Activated CD8-positive, alpha-beta memory T cell treated with anti-CD3 and anti-CD28 coated beads, Interleukin-2, amount 10 ng/mL, durations not matched to agents 7 days and 5 days (primary cell): ENCODE measurements at regions not wholly inside any gene's neighbourhood (a gene's known extent, or its start where the extent isn't known, plus 50 kb on each side); places are given as distances from the start of the nearest gene placed in this dataset.

Experiments
- ATAC-seq: fragments of 150-1000 bp; cut with Tn5 transposase; one replicate; pipeline ENCODE4 v1.10.0; 2021; ENCODE audit warnings: moderate library complexity
- CTCF ChIA-PET: fragments of 350-600 bp; sonication (Branson Sonifier 250); formaldehyde crosslinking; loops from one replicate; lab custom pipeline; 2021; ENCODE audit warnings: antibody characterized with exemption; lab: Charles Lee
- DNase-seq: peaks from one replicate; pipeline ENCODE4 v3.0.0-alpha.2; 2020
- H3K27ac Mint-ChIP-seq: one replicate; pipeline ENCODE4 v1.8.0; 2021; ENCODE audit warnings: mild to moderate bottlenecking, mixed read lengths
- H3K27me3 Mint-ChIP-seq: one replicate; pipeline ENCODE4 v1.8.0; 2021; ENCODE audit warnings: mixed read lengths
- H3K36me3 Mint-ChIP-seq: one replicate; pipeline ENCODE4 v1.8.0; 2021; ENCODE audit warnings: mild to moderate bottlenecking, mixed read lengths
- H3K4me1 Mint-ChIP-seq: one replicate; pipeline ENCODE4 v1.8.0; 2021; ENCODE audit warnings: mixed read lengths
- H3K4me3 Mint-ChIP-seq: one replicate; pipeline ENCODE4 v1.8.0; 2021; ENCODE audit warnings: mild to moderate bottlenecking, moderate library complexity, mixed read lengths
- H3K9me3 Mint-ChIP-seq: one replicate; pipeline ENCODE4 v1.8.0; 2022; ENCODE audit warnings: low read depth, mixed read lengths

DNA sequence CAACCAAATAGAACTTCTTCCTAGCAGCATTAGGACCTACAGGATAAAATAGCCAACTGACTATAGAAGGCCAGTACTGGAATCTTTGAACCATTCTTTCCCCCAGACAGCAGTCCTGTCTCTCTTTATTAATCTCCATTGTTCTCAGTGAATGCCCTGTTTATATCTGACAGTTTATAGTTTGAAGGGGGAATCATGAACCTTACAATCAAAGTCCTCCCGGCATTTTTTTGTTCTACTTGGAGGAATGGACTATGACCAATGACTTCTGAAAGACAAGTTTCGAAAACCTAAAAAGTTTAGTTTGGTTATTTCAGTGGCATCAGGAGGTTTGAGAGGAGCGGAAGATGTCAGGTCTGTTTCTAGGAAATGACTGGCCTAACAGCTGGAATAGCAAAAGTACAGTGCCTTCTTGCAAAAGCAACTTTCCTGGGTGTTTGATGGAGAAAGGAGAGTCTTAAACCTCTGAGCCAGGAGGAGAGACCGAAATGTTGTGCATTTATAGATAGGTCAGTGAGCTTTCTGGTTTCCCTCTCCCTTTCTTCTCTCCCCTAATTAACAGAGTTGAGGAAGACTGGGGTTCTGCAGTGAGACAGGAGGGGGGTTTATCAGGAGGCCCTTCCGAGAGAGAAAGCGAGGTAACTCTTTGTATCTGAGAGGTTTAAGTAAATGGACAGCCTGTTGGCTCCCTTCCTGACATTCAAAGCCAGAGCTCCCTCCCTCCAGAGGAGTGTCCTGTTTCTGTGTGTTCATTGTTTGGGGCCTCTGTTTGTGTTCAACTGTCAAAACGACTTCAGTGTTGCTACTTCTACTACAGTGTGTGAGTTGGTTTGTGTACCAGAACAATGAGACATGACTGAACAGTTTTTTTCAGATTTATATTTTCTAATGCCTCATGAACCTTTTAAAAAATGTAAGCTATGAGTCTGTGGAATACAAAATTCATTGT is 383.0 kb upstream of the RARB start:
- Mint-ChIP-seq H3K4me1 (no peaks in the 10 kb centered on the region), H3K27ac (no peak overlapping the region), H3K9me3 (peaks cover 3% of the 10 kb centered on the region), H3K36me3 (no peaks in the 10 kb centered on the region), H3K4me3 (no peak overlapping the region), H3K27me3 (no peaks in the 10 kb centered on the region)
- ATAC-seq = no peak
- DNase-seq = no peak
- CTCF ChIA-PET = no interaction called here

DNA sequence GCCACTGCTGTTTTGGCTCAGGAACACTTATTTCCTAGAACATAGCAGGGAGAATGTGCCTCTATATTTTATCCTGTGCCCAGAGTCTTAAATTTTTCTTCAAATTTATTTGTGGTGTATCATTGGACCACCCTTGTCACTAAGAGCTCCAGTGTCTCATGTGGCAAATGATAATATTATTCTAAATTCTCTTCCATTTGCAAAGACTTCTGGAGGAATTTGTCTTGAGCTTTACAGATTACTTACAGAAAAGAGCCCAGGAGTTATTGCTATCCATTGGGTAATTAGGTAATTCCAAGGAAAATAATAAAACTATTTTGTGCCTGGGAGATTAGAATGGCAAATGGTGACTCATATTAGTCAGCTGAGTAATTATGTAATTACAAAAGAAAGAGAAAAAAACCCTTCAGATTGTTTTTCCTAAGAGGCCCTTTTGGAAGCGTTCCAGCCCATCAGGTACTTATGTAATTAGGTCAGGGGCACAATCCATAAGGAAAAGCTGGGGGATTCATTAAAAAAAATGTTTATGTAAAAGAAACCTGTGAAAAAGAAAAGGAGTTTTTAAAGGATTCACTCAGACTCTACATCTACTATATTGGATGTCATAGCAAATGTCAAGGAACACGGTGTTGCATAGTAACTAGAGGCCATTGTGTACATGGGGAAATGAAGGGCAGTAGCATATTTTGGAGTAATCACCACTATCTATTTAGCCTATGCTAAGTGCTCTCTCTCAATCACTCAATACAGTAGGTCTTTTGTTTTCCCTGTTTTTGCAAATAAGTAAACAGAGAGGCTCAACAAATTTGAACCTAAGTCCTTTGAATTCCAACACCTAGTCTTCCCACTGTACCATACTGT is 380.9 kb upstream of the RARB start:
- H3K4me3 Mint-ChIP-seq = no peak overlapping the region
- no peaks in the 10 kb centered on the region for H3K4me1 Mint-ChIP-seq
- H3K27ac Mint-ChIP-seq = no peak overlapping the region
- H3K9me3 Mint-ChIP-seq = peaks cover 3% of the 10 kb centered on the region
- DNase-seq (no peak), ATAC-seq (no peak)
- H3K36me3 Mint-ChIP-seq = no peaks in the 10 kb centered on the region
- no peaks in the 10 kb centered on the region for H3K27me3 Mint-ChIP-seq
- CTCF ChIA-PET = no interaction called here

DNA sequence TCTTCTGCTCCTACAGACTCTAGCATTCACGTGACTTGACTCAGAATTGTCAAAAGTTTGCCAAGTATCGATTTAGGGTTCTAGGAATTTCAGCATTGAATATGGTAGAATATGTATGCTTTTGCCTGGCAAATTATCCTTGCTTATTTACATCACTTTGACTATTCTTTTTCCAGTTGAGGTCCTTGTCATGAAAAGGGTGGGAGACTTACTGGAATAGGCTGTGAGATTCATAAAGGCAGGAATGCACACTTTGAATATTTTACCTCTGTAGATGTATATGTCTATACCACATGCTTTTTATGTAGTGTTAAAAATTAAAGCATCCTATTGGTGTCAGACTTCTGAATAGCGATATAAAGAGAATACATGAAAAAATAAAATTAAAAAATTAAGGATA is 378.8 kb upstream of the RARB start:
- CTCF ChIA-PET = no interaction called here
- Mint-ChIP-seq H3K27ac (no peak overlapping the region), H3K36me3 (no peaks in the 10 kb centered on the region), H3K4me3 (no peak overlapping the region), H3K4me1 (no peaks in the 10 kb centered on the region), H3K27me3 (no peaks in the 10 kb centered on the region), H3K9me3 (peaks cover 3% of the 10 kb centered on the region)
- ATAC-seq (no peak), DNase-seq (no peak)

DNA sequence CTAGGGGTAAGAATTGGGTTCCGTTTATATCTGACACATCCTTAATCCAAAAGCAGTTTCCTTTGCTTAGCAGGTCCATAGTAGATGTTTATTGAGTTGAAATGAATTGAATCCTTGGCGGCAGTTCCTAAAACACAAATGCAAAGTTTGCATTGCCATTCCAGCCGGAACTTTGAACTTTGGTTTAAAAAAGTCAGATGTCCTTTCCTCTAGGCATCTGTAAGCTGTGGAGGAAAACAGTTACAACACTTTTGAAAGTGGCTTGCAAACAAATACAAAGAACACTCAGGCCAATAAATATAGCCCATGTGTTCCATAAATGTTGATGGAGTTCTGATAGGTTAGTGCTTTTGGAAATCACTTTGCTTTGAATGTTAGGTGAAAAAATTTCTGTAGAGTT is 374.7 kb upstream of the RARB start:
- no peaks in the 10 kb centered on the region for H3K36me3 Mint-ChIP-seq
- no peak overlapping the region for H3K4me3 Mint-ChIP-seq
- CTCF ChIA-PET = no interaction called here
- ATAC-seq (no peak), DNase-seq (no peak)
- no peak overlapping the region for H3K27ac Mint-ChIP-seq
- no peaks in the 10 kb centered on the region for H3K27me3 Mint-ChIP-seq
- no peaks in the 10 kb centered on the region for H3K4me1 Mint-ChIP-seq
- H3K9me3 Mint-ChIP-seq = peaks cover 3% of the 10 kb centered on the region

DNA sequence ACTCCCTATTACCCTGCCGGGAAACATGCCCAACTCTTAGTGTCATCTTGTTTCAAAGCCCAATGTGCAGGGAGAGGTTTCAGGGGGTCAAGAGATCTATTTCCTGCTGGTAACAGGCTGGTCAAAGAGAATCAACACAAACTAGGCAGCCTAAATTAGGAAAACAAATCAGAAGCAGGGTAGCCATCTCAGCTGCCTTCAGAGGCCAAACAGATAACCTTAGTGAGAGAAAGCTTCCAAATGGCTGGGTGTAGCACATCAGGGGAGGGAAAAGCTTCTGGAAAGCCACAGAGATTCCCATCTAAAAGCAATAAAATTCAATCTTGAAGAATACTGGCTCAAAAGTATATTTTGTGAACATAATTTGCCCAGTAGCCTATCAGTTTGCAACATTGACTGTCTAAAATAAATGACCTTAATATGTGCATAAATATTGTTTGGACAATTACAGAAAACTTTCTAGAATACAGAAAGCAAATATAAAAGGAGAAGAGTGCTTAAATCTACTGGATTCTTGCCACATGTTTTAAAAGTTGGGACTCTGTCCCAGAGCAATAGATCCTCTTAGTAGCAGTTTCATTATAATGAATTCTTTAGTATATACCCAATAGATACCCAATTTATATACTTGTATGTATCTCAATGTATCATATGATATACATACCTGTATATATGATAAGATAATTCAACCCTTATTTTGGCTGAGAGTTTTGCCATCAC is 371.9 kb upstream of the RARB start:
- Mint-ChIP-seq H3K27ac (no peak overlapping the region), H3K4me3 (no peak overlapping the region), H3K27me3 (no peaks in the 10 kb centered on the region), H3K4me1 (no peaks in the 10 kb centered on the region), H3K9me3 (no peaks in the 10 kb centered on the region), H3K36me3 (no peaks in the 10 kb centered on the region)
- CTCF ChIA-PET = no interaction called here
- ATAC-seq = no peak
- DNase-seq = no peak

DNA sequence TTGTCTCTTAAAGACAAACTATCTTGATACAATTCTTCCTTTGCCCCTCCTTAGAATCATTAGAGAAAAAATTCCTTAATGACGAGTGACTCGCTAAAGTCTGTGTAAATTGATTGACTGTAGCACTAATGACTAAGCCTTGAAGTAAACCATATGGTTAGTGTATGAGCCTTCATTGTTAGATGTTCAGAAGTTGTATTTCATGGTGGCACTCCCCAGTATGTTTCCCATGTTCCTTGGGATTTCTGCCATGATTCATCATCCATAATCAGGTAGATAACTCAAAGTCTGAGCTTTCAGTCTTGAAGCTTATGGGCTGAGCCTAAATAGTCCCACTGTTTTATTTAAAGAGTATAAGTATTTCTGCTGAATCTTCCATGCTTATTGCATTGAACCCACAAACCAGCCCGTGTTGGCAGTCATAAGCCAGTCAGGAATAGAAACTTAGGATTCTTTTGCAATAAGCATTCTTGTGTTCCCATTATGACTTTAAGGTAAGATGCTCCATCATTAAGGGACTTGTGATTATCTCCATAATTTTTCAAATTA is 371.2 kb upstream of the RARB start:
- no peak overlapping the region for H3K4me3 Mint-ChIP-seq
- H3K4me1 Mint-ChIP-seq = no peaks in the 10 kb centered on the region
- no peaks in the 10 kb centered on the region for H3K9me3 Mint-ChIP-seq
- ATAC-seq = no peak
- CTCF ChIA-PET = no interaction called here
- no peak overlapping the region for H3K27ac Mint-ChIP-seq
- no peaks in the 10 kb centered on the region for H3K36me3 Mint-ChIP-seq
- H3K27me3 Mint-ChIP-seq = no peaks in the 10 kb centered on the region
- DNase-seq = no peak

DNA sequence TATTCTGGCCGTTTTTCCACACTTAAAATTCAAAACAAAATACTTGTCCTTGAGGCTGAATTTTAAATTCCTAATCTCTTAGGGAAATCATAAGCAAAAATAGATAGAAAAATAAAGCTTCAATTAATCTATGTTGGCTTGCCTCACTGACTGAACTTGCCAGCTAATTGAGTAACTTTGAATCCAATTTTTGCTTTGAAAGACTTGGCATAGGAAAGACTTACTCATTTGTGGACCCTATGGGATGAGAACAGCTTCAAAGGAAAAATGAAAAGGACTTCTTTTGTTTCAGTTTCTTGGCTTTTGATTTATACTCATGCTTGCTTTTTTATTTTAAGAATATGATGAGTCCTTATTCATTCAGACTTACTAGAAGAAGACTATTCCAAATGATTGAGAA is 370.7 kb upstream of the RARB start:
- Mint-ChIP-seq H3K4me3 (no peak overlapping the region), H3K27ac (no peak overlapping the region), H3K36me3 (no peaks in the 10 kb centered on the region), H3K9me3 (no peaks in the 10 kb centered on the region), H3K27me3 (no peaks in the 10 kb centered on the region), H3K4me1 (no peaks in the 10 kb centered on the region)
- DNase-seq = no peak
- ATAC-seq = no peak
- CTCF ChIA-PET = no interaction called here

DNA sequence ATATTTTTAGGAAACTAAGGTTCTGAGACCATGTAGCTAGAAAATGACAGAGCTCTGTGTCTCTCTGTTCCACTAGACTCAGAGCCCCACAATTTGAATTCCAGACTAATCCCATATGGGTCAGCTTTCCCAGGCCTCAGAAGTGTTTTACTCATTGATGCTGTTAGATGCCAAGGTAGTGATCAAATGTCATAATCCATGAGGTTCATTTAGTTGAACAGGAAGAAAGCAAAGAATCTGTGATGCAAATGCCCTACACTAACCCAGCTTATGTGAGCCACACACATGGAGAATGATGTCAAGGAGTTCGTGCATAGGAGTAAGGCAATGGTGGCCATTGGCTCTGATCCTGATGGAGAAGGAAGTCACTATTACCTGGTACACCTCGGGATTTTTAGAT is 363.4 kb upstream of the RARB start:
- no peak for DNase-seq

DNA sequence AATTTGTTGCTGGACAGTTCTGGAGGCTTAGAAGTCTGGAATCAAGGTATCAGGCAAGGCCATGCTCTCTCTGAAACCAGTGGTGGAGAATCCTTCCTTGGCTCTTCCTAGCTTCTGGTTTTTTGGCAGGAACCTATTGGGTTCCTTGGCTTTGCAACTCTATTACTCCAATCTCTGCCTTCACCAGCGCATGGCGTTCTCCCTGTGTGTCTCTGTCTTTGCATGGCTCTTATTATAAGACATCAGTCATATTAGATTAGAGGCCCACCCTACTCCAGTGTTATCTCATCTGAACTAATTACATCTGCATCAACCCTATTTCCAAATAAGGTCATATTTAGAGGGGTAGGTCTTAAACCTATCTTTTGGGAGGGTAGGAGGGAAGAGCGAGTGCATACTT is 358.1 kb upstream of the RARB start:
- DNase-seq (no peak), ATAC-seq (no peak)
- Mint-ChIP-seq H3K4me3 (no peak overlapping the region), H3K36me3 (no peaks in the 10 kb centered on the region), H3K27ac (no peak overlapping the region), H3K9me3 (peaks cover 10% of the 10 kb centered on the region), H3K4me1 (no peaks in the 10 kb centered on the region), H3K27me3 (no peaks in the 10 kb centered on the region)
- CTCF ChIA-PET = no interaction called here

More for the DNA sequence above, 363.4 kb upstream of the RARB start:
- Mint-ChIP-seq H3K9me3 (peaks cover 3% of the 10 kb centered on the region), H3K27ac (no peak overlapping the region), H3K36me3 (no peaks in the 10 kb centered on the region), H3K27me3 (no peaks in the 10 kb centered on the region), H3K4me3 (no peak overlapping the region), H3K4me1 (no peaks in the 10 kb centered on the region)
- ATAC-seq = no peak
- CTCF ChIA-PET = no interaction called here

DNA sequence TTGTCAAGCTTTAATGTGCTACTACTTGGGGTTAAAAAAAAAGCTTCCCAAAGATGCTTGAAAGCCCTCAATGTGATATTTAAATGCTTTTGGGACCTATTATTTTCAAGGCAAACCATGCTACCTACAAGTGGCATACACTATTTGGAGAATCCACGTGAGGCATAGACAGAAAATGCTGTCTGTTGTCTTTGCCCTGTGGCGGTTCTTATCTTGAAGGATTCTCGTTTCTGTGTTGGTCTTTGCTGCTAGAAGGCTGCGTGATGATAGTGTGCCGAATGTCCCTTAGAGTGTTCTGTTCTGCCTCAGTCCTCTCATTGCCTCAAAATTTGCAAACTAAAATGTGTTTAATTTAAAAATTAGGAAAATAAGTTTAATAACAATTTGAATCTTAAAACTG is 356.2 kb upstream of the RARB start:
- Mint-ChIP-seq H3K36me3 (no peaks in the 10 kb centered on the region), H3K27me3 (no peaks in the 10 kb centered on the region), H3K4me1 (no peaks in the 10 kb centered on the region), H3K9me3 (peaks cover 7% of the 10 kb centered on the region), H3K27ac (no peak overlapping the region), H3K4me3 (no peak overlapping the region)
- ATAC-seq (no peak), DNase-seq (no peak)
- CTCF ChIA-PET = no interaction called here

DNA sequence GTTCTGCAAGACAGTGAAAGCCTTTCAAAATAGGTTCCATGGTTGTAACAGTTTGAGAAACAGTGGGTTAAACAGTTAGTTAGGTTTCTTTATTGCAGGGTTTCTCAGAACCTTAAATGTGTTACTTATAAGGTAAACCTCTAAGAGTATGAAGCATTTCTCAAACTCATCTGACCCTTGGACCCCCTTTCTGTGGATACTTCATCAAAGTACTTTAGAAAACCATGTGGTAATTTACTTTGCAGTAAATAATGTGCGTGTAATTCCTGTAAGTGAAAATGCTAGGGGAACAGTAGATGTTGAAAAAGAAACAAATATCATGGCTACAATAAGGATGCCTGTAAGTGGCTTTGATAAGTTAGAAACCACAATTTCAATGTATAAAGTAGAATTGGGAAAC is 354.6 kb upstream of the RARB start:
- Mint-ChIP-seq H3K4me3 (no peak overlapping the region), H3K36me3 (no peaks in the 10 kb centered on the region), H3K9me3 (peaks cover 7% of the 10 kb centered on the region), H3K4me1 (no peaks in the 10 kb centered on the region), H3K27me3 (no peaks in the 10 kb centered on the region), H3K27ac (no peak overlapping the region)
- ATAC-seq = no peak
- CTCF ChIA-PET = no interaction called here
- no peak for DNase-seq

DNA sequence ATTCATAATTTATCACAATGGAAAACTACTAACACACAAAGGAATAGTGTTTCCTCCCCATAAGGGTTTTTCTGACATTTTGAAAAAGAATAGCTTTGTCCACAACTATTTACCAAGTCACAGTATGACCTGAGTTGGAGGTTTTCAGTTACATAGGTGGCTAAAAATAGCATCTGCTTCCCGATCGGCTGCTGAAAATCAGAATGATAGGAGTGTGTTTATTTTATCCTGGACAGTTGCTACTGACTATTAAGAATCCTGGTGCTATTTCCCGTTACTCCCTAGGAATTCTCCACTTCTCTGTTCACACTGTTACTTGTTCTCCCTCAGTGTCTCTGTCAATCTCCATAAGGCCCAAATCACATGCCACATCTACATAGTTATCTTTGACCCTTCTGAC is 353.9 kb upstream of the RARB start:
- H3K36me3 Mint-ChIP-seq = no peaks in the 10 kb centered on the region
- no peak overlapping the region for H3K4me3 Mint-ChIP-seq
- peaks cover 7% of the 10 kb centered on the region for H3K9me3 Mint-ChIP-seq
- DNase-seq (no peak), ATAC-seq (no peak)
- H3K4me1 Mint-ChIP-seq = no peaks in the 10 kb centered on the region
- no peak overlapping the region for H3K27ac Mint-ChIP-seq
- no peaks in the 10 kb centered on the region for H3K27me3 Mint-ChIP-seq
- CTCF ChIA-PET = no interaction called here

DNA sequence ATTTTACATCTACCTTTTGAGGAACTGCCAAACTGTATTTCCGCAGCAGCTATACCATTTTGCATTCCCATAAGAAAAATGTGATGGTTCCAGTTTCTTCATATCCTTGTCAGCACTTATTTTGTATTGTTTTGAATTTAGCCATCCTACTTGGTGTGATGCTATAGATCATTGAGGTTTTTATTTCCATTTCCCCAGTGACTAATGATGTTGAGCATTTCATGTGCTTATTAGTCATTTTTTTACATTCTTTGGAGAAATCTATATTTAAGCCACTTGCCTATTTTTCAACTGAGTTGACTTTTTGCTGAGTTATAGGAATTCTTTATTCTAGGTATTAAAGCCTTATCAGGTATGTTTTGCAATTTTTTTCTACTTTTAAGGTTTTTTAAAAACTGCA is 347.6 kb upstream of the RARB start:
- Mint-ChIP-seq H3K4me3 (no peak overlapping the region), H3K27ac (no peak overlapping the region), H3K27me3 (no peaks in the 10 kb centered on the region), H3K4me1 (no peaks in the 10 kb centered on the region), H3K36me3 (no peaks in the 10 kb centered on the region), H3K9me3 (peaks cover 2% of the 10 kb centered on the region)
- DNase-seq = no peak
- ATAC-seq = no peak
- CTCF ChIA-PET = no interaction called here
